SK-N-SH treated with all-trans-retinoic acid at 6 μM for 48 hours (cell line): ENCODE measurements at regions not wholly inside any gene's neighbourhood (a gene's known extent, or its start where the extent isn't known, plus 50 kb on each side); places are given as distances from the start of the nearest gene placed in this dataset.

Experiments
- ATAC-seq: fragments of 200-7000 bp; cut with Tn5 transposase; 3 replicates; pipeline ENCODE4 v1.9.1; 2020; ENCODE audit warnings: mild to moderate bottlenecking, moderate library complexity
- ARNTL ChIP-seq: fragments of 450-650 bp; formaldehyde crosslinking; IDR thresholded peaks from 2 replicates; pipeline ENCODE4 v1.5.0; 2020; ENCODE audit warnings: low read depth, mild to moderate bottlenecking, moderate library complexity, borderline replicate concordance
- BACH2 ChIP-seq: fragments of 250-450 bp; sonication (Bioruptor Pico); IDR thresholded peaks from 2 replicates; pipeline ENCODE4 v1.9.0; 2021; ENCODE audit warnings: mild to moderate bottlenecking, borderline replicate concordance
- CSDC2 ChIP-seq: fragments of 250-450 bp; sonication (Bioruptor Pico); IDR thresholded peaks from 2 replicates; pipeline ENCODE4 v1.5.0; 2020; ENCODE audit warnings: mild to moderate bottlenecking, moderate library complexity
- CSRNP3 ChIP-seq: fragments of 250-450 bp; sonication (Bioruptor Pico); IDR thresholded peaks from 2 replicates; pipeline ENCODE4 v1.5.1; 2021; ENCODE audit warnings: mild to moderate bottlenecking, moderate library complexity
- GLIS3 ChIP-seq: fragments of 250-450 bp; sonication (Bioruptor Pico); IDR thresholded peaks from 2 replicates; pipeline ENCODE4 v1.5.0; 2020; ENCODE audit warnings: mild to moderate bottlenecking, moderate library complexity
- ISL1 ChIP-seq: fragments of 250-450 bp; sonication (Bioruptor Pico); IDR thresholded peaks from 2 replicates; pipeline ENCODE4 v2.1.2; 2022; ENCODE audit warnings: mild to moderate bottlenecking, moderate library complexity
- OSR1 ChIP-seq: fragments of 250-450 bp; sonication (Bioruptor Pico); IDR thresholded peaks from 2 replicates; pipeline ENCODE4 v1.8.0; 2022; ENCODE audit warnings: moderate library complexity, mild to moderate bottlenecking, inconsistent platforms
- PATZ1 ChIP-seq: fragments of 250-450 bp; sonication (Bioruptor Pico); IDR thresholded peaks from 2 replicates; pipeline ENCODE4 v1.8.0; 2020; ENCODE audit warnings: mild to moderate bottlenecking, moderate library complexity, borderline replicate concordance
- POU6F1 ChIP-seq: fragments of 250-450 bp; sonication (Bioruptor Pico); IDR thresholded peaks from 2 replicates; pipeline ENCODE4 v1.8.0; 2021; ENCODE audit warnings: low read depth, mild to moderate bottlenecking, moderate library complexity, borderline replicate concordance
- PPARA ChIP-seq: fragments of 250-450 bp; sonication (Bioruptor Pico); IDR thresholded peaks from 2 replicates; pipeline ENCODE4 v1.5.0; 2020; ENCODE audit warnings: mild to moderate bottlenecking, borderline replicate concordance
- RARB ChIP-seq: fragments of 250-450 bp; sonication (Bioruptor Pico); IDR thresholded peaks from 2 replicates; pipeline ENCODE4 v1.8.0; 2021; ENCODE audit warnings: mild to moderate bottlenecking, moderate library complexity
- SNAI2 ChIP-seq: fragments of 250-450 bp; sonication (Bioruptor Pico); IDR thresholded peaks from 2 replicates; pipeline ENCODE4 v1.5.0; 2020; ENCODE audit warnings: mild to moderate bottlenecking, moderate library complexity
- TCF4 ChIP-seq: fragments of 250-450 bp; sonication (Bioruptor Pico); IDR thresholded peaks from 2 replicates; pipeline ENCODE4 v1.8.0; 2021; ENCODE audit warnings: mild to moderate bottlenecking, moderate library complexity, borderline replicate concordance
- TSHZ2 ChIP-seq: fragments of 250-450 bp; sonication (Bioruptor Pico); IDR thresholded peaks from 2 replicates; pipeline ENCODE4 v1.5.0; 2020; ENCODE audit warnings: mild to moderate bottlenecking, moderate library complexity
- ZC3H10 ChIP-seq: fragments of 250-450 bp; sonication (Bioruptor Pico); IDR thresholded peaks from 2 replicates; pipeline ENCODE4 v1.5.1; 2021; ENCODE audit warnings: mild to moderate bottlenecking, moderate library complexity
- ZFP3 ChIP-seq: fragments of 250-450 bp; sonication (Bioruptor Pico); IDR thresholded peaks from 2 replicates; pipeline ENCODE4 v1.5.0; 2020; ENCODE audit warnings: mild to moderate bottlenecking, moderate library complexity
- ZFP30 ChIP-seq: fragments of 450-650 bp; formaldehyde crosslinking; IDR thresholded peaks from 2 replicates; pipeline ENCODE4 v1.5.0; 2022; ENCODE audit warnings: mild to moderate bottlenecking, moderate library complexity
- ZNF70 ChIP-seq: fragments of 450-650 bp; formaldehyde crosslinking; IDR thresholded peaks from 2 replicates; pipeline ENCODE4 v1.5.0; 2020; ENCODE audit warnings: mild to moderate bottlenecking, moderate library complexity
- ZNF8 ChIP-seq: fragments of 450-650 bp; formaldehyde crosslinking; IDR thresholded peaks from 2 replicates; pipeline ENCODE4 v1.5.0; 2020; ENCODE audit warnings: mild to moderate bottlenecking, moderate library complexity

- TF ChIP-seq ZNF70 (CRISPR knock-in tag) (no peak), PPARA (CRISPR knock-in tag) (no peak), CSDC2 (CRISPR knock-in tag) (no peak)
- ATAC-seq, result no peak
These were observed 163.9 kb downstream of the GABRG2 start for GRCh38 chr5:162231522-162231921.

- no peak for ATAC-seq
- TF ChIP-seq ARNTL (CRISPR knock-in tag) (no peak), ZFP30 (CRISPR knock-in tag) (no peak), ZC3H10 (no peak), CSRNP3 (CRISPR knock-in tag) (no peak), TCF4 (CRISPR knock-in tag) (no peak), ZFP3 (CRISPR knock-in tag) (no peak), CSDC2 (CRISPR knock-in tag) (no peak), GLIS3 (CRISPR knock-in tag) (no peak), ISL1 (CRISPR knock-in tag) (no peak)
- TF ChIP-seq, all 23 proteins: peak for 0
These were observed 173.2 kb downstream of the GABRG2 start for GRCh38 chr5:162240734-162241133.

- ATAC-seq, result no peak
- TF ChIP-seq PPARA (CRISPR knock-in tag) (no peak), SNAI2 (CRISPR knock-in tag) (no peak), CSDC2 (CRISPR knock-in tag) (no peak), CSRNP3 (CRISPR knock-in tag) (no peak), RARB (CRISPR knock-in tag) (no peak), OSR1 (CRISPR knock-in tag) (no peak), PATZ1 (CRISPR knock-in tag) (no peak), ZNF8 (CRISPR knock-in tag) (no peak), GLIS3 (CRISPR knock-in tag) (no peak), TSHZ2 (no peak), TCF4 (CRISPR knock-in tag) (no peak), POU6F1 (CRISPR knock-in tag) (no peak), ZNF70 (CRISPR knock-in tag) (no peak), BACH2 (CRISPR knock-in tag) (no peak), ARNTL (CRISPR knock-in tag) (no peak)
These were observed 174.8 kb downstream of the GABRG2 start for GRCh38 chr5:162242416-162242815.

- no peak for TF ChIP-seq POU6F1 (CRISPR knock-in tag)
- no peak for TF ChIP-seq BACH2 (CRISPR knock-in tag)
- TF ChIP-seq ZC3H10, result no peak
- TF ChIP-seq ISL1 (CRISPR knock-in tag), result no peak
- TF ChIP-seq CSRNP3 (CRISPR knock-in tag), result no peak
- TF ChIP-seq RARB (CRISPR knock-in tag), result no peak
- ATAC-seq, result no peak
These were observed 176.1 kb downstream of the GABRG2 start for GRCh38 chr5:162243651-162244050.
